Activated CD4-positive, alpha-beta T cell treated with anti-CD3 and anti-CD28 coated beads, Interleukin-2, Interleukin-4, amounts not matched to agents 100 ng/mL and 50 ng/mL, durations not matched to agents 16 hours and 8 hours (primary cell): ENCODE measurements at regions not wholly inside any gene's neighbourhood (a gene's known extent, or its start where the extent isn't known, plus 50 kb on each side); places are given as distances from the start of the nearest gene placed in this dataset.
"Not testable (repeated sequence)": the region's sequence is repeated elsewhere in the genome, so short reads cannot be mapped to it uniquely, and the experiment has no call there.

ENCODE experiments used
- DNase-seq: peaks from one replicate; pipeline ENCODE4 v3.0.0-alpha.2; 2020; ENCODE audit warnings: low spot score

DNA sequence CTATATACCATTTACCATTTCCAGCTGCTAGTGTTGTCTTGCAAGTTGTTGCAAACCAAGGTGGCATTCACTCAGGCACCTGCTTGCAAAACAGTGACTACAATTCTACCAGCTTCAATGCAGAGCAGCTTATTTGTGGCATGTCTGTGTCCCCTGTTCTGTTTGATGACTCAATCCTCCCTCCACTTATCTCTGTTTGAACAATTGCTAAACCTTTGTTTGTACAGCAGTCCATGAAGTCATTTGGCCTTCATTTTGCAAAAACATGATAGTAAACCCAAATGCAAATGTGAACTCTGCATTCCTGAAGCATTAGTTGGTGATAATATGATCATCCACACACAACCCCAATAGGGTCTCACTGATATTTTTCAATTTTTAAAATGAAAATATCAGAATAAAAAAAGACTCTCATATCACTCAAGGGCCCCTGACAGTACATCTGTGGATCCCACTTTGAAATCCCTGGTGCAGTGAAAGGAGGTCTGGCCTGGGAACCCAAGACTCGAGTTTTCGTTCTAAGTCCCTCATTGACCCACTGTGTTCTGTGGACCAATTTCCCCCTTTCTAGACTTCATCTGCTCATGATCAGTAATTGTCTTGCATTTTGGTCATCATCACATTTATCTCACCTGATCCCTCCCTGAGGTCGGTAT, 425.4 kb downstream of the RPS24 start:
- DNase-seq = peak; percentile 19

DNA sequence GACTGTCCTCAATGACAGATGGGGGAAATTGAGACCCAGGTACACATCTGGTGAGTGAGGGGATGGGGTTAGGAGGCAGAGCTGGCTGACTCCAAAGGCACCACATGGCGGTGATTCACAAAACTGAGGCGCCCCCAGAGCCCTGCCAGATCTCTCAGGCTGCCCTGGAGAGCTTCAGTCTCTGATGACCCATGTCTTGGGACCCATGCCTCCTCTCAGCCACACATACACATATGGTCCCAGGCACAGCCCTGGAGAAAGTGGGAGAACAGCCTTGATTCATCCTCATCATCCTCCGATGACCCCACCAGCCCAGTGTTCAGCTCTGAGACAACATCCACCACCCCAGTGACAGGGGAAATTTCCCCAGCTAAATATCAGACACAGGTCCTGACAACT, 426.0 kb downstream of the RPS24 start:
- no peak for DNase-seq

DNA sequence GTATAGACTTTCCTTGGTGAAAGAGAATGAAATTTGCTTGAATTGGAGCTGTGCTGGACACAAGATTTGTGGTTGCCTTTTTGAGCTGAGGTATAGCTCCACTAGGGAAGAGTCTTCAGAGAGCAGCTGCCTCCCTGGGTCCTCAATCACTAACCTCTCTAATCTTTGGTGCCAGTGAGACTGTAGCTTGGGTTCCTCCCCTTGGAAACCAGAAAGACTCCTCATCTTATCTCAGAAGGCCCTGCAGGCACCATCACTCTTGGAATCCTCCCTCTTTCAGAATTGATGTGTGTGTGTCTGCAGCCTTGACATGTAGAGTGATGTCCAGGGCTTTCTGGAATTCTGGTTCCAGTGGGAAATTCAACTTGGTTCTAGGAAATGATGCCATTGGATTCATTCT, 426.5 kb downstream of the RPS24 start:
- DNase-seq = no peak

GRCh38 chr10:78461333-78461732, 427.7 kb downstream of the RPS24 start:
- no peak for DNase-seq

DNA sequence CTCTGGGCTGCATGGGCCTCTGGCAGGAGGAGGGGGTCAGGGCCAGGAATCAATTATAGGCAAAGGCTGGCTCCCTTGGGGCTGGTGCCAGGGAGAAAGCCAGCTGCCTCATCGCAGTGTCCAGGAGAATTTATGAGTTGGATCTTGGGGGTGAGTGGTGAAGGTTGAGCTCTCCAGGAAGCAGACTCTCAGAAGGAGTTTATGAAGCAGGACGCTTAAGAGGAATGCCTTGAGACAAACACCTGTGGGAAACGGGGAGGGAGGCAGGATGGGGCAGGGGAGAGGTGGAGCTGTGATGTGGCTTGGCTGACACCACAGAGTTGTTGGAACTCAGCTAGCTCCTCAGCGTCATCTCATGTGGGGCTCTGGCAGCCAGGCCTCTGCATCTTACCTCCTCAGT, 428.5 kb downstream of the RPS24 start:
- no peak for DNase-seq

DNA sequence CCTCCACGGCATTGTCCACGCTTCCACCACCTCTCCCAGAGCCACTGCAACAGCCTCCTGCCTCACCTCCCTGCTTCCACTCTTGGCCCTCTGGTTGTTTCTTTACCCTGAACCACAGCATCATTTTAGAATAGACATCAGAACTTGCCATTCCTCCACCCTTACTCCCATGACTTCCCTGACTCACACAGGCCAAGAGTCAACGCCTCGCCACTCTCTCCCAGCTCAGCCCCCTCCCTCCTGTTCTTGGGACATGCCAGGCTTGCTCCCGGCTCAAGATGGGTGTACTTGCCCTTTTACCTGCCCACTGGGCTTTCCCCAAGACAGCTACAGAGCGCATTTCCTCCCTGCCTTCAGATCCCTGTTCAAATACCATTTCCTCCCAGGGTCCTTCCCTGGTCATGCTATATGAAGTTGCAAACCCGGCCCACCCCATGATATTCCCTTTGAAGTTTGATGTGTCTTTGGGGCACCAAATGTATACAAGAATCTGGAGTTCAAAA, 429.1 kb downstream of the RPS24 start:
- no peak for DNase-seq

GRCh38 chr10:78464118-78464855, 430.6 kb downstream of the RPS24 start:
- DNase-seq = no peak

DNA sequence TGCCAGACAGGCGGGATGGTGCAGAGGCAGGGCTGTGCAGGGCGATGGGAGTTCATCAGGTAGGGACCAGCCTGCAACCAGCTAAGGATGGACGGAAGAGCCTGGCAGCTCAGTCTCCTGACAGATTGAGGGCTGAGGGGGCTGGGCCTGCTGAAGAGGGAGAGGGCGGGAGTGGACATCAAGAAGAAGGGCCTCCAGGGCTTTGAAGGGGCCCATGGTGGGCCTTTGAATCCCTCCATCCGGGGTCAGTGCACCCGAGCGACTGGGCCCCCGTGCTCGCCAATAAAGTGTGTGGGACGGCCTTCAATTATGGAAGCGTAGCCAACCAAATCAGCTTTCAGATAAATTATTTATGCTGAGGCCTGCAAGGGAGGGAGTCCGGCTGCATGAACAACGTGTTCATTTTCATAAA, 431.2 kb downstream of the RPS24 start:
- no peak for DNase-seq

GRCh38 chr10:78465431-78465830, 431.8 kb downstream of the RPS24 start:
- DNase-seq = no peak

DNA sequence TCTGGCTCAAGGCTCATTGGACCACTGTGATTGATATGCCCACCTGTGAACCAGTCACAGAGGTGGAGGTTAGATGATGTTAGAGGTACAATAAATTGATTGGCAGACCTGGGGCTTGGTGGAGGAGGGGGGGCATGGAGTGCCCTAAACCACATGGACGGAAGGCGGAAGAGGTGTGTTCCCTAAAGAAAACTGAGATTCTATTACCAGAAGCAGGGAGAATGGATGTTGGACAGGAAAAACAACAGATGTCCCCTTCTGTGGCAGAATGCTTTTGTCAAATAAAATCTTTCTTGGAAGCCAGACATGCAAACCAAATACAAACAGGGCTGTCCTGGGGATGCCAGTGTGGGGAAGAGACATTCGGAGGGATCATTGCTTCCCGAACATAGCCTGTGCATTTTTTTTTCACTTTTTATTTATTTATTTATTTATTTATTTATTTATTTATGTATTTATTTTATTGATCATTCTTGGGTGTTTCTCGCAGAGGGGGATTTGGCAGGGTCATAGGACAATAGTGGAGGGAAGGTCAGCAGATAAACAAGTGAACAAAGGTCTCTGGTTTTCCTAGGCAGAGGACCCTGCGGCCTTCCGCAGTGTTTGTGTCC, 433.9 kb downstream of the RPS24 start:
- no peak for DNase-seq

DNA sequence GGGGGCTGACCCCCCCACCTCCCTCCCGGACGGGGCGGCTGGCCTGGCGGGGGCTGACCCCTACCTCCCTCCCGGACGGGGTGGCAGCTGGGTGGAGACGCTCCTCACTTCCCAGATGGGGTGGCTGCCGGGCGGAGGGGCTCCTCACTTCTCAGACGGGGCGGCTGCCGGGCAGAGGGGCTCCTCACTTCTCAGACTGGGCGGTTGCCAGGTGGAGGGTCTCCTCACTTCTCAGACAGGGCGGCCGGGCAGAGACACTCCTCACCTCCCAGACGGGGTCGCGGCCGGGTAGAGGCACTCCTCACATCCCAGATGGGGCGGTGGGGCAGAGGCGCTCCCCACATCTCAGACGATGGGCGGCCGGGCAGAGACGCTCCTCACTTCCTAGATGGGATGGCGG, 435.1 kb downstream of the RPS24 start:
- DNase-seq = not testable (repeated sequence)

DNA sequence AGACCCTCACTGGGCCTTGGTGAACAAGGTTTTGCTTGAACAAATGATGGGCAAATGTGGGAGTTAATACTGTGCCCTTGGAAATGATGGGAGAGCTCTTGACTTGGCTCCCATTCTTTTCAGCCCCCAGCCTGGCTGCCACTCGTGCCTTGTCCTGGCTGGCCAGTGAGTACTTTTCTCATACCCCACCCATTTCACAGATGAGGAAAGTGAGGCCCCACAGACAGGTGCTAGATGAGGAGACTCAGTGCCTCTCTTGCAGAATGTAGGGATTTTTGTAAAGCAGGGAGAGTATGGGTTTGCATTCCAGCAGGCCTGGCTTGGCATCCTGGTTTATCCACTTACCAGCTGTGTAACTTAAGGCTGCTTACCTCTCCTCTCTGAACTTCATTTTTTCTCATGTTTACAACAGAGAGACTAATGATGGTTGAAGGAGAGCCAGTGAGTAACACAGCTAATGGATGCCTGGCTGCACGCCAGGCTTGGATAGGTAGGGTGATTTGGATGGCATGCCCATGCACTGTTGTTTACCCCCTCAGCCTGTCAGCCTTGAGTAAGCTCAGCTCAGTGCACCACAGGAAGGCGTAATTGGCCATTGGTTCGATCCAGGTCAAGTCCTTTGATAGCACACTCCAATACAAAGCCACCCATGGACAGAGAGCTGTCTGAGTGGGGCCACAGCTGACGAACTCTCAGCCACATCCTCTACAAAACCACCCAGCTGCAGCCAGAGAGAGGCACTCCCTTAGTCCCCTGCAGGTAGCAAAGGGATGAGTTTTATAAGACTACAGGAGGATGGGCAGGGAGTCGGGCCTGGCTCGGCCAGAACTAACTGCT, 436.8 kb downstream of the RPS24 start:
- DNase-seq = no peak

DNA sequence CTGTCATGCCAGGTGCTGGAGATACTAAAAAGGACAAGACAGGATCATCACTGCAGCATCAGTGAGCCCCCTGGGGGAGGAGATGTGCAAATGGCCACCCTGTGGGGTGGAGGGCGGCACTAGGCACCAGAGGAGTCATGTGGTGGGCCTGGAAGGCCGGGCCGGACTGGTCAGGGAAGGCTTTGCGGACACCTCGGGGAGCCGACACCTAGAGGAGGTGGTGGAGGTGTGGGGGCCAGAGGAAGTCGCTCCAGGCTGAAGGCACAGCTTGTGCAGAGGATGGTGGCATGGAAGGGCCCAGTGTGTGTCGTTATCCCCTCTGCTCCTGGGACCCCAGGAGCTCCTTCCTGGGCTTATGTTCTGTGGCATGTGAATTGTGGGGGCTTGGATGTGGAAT, 437.7 kb downstream of the RPS24 start:
- DNase-seq = no peak

GRCh38 chr10:78471723-78472550, 438.3 kb downstream of the RPS24 start:
- no peak for DNase-seq

DNA sequence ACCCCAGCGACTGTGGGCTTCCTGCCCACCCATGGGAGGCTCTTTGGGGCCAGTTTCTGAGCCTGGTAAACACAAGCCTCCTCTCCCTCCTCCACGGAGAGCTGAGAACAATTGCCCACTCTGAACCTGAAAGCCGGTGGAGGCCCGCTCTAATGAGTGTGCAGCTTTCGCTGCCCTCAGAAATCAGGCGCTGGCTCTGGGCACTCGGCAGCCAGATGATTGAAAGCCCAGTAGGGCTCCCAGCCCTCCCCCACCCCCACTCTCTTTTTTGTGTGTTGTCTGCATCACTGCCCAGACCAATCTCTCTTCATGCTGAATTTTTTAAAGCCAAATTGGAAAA, 438.9 kb downstream of the RPS24 start:
- no peak for DNase-seq

- DNase-seq = no peak
These were observed 439.3 kb downstream of the RPS24 start for GRCh38 chr10:78473006-78473405.

GRCh38 chr10:78474743-78475142, 441.1 kb downstream of the RPS24 start:
- DNase-seq = no peak

- no peak for DNase-seq
These were observed 441.8 kb downstream of the RPS24 start for GRCh38 chr10:78475437-78475836.

- DNase-seq = no peak
These were observed 442.5 kb downstream of the RPS24 start for GRCh38 chr10:78476156-78476555.

- no peak for DNase-seq
These were observed 443.2 kb downstream of the RPS24 start for GRCh38 chr10:78476844-78477243.

- no peak for DNase-seq
These were observed 445.3 kb downstream of the RPS24 start for GRCh38 chr10:78478919-78479318.

- DNase-seq = no peak
These were observed 445.8 kb downstream of the RPS24 start for GRCh38 chr10:78479467-78479866.
